ENCODE measurements at regions not wholly inside any gene's neighbourhood (a gene's known extent, or its start where the extent isn't known, plus 50 kb on each side); places are given as distances from the start of the nearest gene placed in this dataset.

GRCh38 chr13:106381091-106381490 is 154.4 kb downstream of the EFNB2 start:
- DNase-seq, result no peak

GRCh38 chr13:106377931-106378662 is 157.4 kb downstream of the EFNB2 start:
- DNase-seq, result no peak

GRCh38 chr13:106377341-106377740 is 158.1 kb downstream of the EFNB2 start:
- no peak for DNase-seq

GRCh38 chr13:106376401-106377112 is 158.9 kb downstream of the EFNB2 start:
- DNase-seq, result no peak

- no peak for DNase-seq
These were observed 160.4 kb downstream of the EFNB2 start for GRCh38 chr13:106375085-106375484.

- no peak for DNase-seq
These were observed 160.8 kb downstream of the EFNB2 start for GRCh38 chr13:106374631-106375030.

- DNase-seq, result no peak
These were observed 161.4 kb downstream of the EFNB2 start for GRCh38 chr13:106373989-106374572.

GRCh38 chr13:106373304-106373988 is 162.0 kb downstream of the EFNB2 start:
- no peak for DNase-seq

- no peak for DNase-seq
These were observed 163.0 kb downstream of the EFNB2 start for GRCh38 chr13:106372199-106373155.

GRCh38 chr13:106371024-106371423 is 164.4 kb downstream of the EFNB2 start:
- DNase-seq, result no peak

- no peak for DNase-seq
These were observed 165.6 kb downstream of the EFNB2 start for GRCh38 chr13:106369858-106370257.

GRCh38 chr13:106369091-106369490 is 166.4 kb downstream of the EFNB2 start:
- no peak for DNase-seq

GRCh38 chr13:106367361-106367971 is 168.0 kb downstream of the EFNB2 start:
- no peak for DNase-seq

GRCh38 chr13:106362707-106363106 is 172.8 kb downstream of the EFNB2 start:
- no peak for DNase-seq

- DNase-seq, result no peak
These were observed 173.8 kb downstream of the EFNB2 start for GRCh38 chr13:106361621-106362020.

- DNase-seq, result no peak
These were observed 178.3 kb downstream of the EFNB2 start for GRCh38 chr13:106357198-106357597.

GRCh38 chr13:106355866-106356265 is 179.6 kb downstream of the EFNB2 start:
- DNase-seq, result no peak

GRCh38 chr13:106354961-106355360 is 180.5 kb downstream of the EFNB2 start:
- no peak for DNase-seq

- DNase-seq, result no peak
These were observed 182.6 kb downstream of the EFNB2 start for GRCh38 chr13:106352850-106353249.

GRCh38 chr13:106351251-106351650 is 184.2 kb downstream of the EFNB2 start:
- no peak for DNase-seq

- no peak for DNase-seq
These were observed 185.3 kb downstream of the EFNB2 start for GRCh38 chr13:106350208-106350607.

Measured in KG1 (cell line).